GM12865 (cell line): ENCODE measurements at regions not wholly inside any gene's neighbourhood (a gene's known extent, or its start where the extent isn't known, plus 50 kb on each side); places are given as distances from the start of the nearest gene placed in this dataset.
"Not testable (repeated sequence)": the region's sequence is repeated elsewhere in the genome, so short reads cannot be mapped to it uniquely, and the experiment has no call there.

Experiments used
- DNase-seq: peaks from one replicate; pipeline ENCODE4 v3.0.0; 2010; ENCODE audit warnings: low read depth
- H3K4me3 ChIP-seq: 2 replicates; pipeline ENCODE4 v1.5.1; 2011; ENCODE audit warnings: mild to moderate bottlenecking, low read depth, low read length, control low read depth
- CTCF ChIP-seq: IDR thresholded peaks from 2 replicates; pipeline ENCODE4 v1.5.1; 2011; ENCODE audit warnings: low read length, control low read depth, low read depth, inconsistent platforms; ENCODE audit not compliant: insufficient read depth; ENCODE audit errors: missing control alignments

DNA sequence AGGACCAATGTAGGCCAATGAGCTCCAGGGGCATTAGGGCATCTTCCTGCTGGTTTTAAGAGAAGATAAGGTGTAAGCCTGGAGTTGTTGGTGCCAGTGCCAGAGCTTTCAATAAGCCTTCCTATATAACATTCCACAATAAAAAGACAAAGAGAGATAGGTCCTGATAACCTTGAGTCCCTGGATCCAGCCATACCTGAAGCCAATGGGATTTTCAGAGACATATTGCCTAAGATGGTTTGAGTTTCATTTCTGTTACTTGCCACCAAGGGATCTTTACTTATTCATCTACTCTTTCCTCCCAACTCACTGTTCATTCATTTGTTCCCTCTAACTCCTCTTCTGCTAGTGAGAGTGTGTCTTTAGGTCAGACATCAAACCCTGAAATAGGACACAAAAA lies 68.8 kb upstream of the CAPZB start:
- no peak overlapping the region for H3K4me3 ChIP-seq
- DNase-seq: no peak
- no peak for TF ChIP-seq CTCF

DNA sequence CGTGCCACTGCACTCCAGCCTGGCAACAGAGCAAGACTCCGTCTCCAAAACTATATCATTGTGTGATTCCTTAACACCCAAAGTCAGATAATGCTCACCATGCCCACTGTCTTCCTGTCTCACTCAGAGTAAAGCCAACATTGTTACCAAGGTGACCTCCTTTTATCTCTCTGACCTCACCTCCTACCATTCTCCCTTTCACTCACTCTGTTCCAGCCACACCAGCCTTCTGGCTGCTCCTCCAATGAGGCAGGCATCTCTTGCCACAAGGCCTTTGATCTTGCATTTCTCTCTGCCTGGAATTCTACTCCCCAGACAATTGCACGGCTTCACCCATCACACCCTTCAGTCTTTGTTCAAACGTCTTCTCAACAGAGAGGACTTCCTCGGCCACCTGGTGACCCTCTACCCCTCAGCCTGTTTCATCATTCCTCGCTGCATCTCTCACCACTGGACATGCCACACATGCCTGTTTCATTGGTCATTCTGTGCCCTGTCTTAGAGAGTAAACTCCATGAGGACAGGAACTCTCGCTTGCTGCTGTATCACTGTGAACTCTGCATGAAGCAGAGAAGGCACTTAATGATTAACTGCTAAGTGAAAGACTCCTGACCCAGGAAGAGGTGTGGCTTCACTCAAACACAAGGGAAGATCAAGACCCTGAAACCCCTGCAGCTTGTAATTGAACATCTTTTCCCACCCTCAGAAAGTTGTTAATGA lies 67.1 kb upstream of the CAPZB start:
- DNase-seq: no peak
- no peak overlapping the region for H3K4me3 ChIP-seq
- no peak for TF ChIP-seq CTCF

GRCh38 chr1:19551837-19552236 lies 66.5 kb upstream of the CAPZB start:
- H3K4me3 ChIP-seq, DNase-seq: not testable (repeated sequence)

DNA sequence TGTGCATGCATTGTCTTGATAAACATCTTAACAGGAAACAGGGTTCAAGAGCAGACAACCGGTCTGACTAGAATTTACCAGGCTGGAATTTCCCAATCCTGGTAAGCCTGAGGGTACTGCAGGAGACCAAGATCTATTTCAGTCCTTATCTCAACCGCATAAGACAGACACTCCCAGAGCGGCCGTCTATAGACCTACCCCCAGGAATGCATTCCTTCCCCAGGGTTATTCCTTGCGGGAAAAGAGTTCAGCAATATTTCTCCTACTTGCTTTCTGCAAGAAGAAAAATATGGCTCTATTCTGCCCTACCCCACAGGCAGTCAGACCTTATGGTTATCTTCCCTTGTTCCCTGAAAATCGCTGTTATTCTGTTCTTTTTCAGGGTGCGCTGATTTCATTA lies 65.1 kb upstream of the CAPZB start:
- DNase-seq, H3K4me3 ChIP-seq: not testable (repeated sequence)

DNA sequence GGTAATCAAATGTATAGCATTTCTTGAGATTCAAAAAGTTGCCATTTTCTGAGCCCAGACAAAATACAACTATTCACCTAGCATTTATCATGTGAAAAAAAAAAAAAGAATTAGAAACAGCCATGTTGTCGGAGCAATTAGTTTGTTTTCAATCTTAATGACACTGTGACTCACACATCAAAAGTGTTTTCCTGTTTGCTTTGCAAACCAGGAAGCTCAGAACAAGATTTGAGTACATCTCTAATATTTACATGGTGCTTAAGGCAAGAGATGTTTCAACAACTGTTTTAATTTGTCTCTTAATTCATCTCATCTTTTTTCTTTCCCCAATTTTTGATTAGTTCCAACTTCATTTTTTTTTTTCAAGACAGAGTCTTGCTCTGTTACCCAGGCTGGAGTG lies 62.5 kb upstream of the CAPZB start:
- no peak for TF ChIP-seq CTCF
- no peak overlapping the region for H3K4me3 ChIP-seq
- no peak for DNase-seq

DNA sequence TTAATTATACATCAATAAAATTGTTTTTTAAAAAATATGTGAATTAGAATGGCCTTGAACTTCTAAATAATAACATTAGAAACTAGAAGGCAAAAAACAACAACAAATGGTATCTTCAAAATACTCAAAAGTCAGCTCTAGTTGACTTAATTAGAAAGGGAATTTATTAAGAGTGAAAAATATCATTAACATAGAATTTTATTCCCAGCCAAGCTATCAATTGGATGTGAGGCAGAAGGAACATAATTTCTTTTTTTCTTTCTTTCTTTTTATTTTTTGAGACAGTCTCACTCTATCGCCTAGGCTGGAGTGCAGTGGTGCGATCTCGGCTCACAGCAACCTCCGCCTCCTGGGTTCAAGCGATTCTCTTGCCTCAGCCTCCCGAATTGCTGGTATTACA lies 51.2 kb upstream of the CAPZB start:
- no peak for DNase-seq
- no peak for TF ChIP-seq CTCF
- no peak overlapping the region for H3K4me3 ChIP-seq

DNA sequence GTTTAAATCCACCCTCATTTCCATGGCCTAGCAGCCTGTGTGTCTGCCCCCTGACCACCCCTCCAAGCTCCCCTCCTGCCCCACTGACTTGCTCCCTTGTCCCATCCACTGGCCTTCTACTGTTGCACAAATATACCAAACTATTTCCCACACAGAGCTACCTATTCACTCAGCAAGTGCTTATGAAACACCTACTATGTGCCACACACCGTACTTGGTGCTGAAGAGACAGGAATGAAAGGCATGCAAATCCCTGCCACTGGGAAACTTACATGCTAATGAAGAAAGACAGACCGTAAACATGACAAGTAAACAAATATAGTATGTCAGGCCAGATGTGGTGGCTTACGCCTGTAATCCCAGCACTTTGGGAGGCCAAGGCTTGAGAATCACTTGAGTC lies 49.9 kb upstream of the CAPZB start:
- H3K4me3 ChIP-seq: no peak overlapping the region
- no peak for DNase-seq
- no peak for TF ChIP-seq CTCF
